Hepatic stellate cell (primary cell): ENCODE measurements at regions not wholly inside any gene's neighbourhood (a gene's known extent, or its start where the extent isn't known, plus 50 kb on each side); places are given as distances from the start of the nearest gene placed in this dataset.
"Not testable (repeated sequence)": the region's sequence is repeated elsewhere in the genome, so short reads cannot be mapped to it uniquely, and the experiment has no call there.

Source experiments
- DNase-seq: peaks from one replicate; pipeline ENCODE4 v3.0.0; 2011; ENCODE audit warnings: low spot score

GRCh38 chr7:25711940-25712339 lies 440.1 kb upstream of the NFE2L3 start:
- no peak for DNase-seq

DNA sequence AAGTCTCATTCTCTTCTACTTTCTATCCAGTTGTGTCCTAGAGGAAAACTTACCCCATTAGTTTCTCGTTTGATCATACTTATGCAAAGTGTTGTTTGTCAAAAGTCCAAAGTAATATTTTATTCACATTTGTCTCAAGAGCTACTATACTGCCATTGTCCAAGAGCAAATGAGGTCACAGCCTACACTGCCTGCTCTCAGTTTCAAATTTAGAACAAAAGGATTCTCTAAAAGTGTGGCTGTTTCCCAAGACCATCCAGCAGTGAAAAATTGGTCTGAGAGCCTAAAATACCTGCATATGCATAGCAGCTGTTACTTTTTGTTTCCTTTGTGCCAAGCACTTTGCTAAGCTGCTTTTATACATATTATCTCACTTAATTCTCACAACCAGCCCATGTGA lies 439.5 kb upstream of the NFE2L3 start:
- no peak for DNase-seq

DNA sequence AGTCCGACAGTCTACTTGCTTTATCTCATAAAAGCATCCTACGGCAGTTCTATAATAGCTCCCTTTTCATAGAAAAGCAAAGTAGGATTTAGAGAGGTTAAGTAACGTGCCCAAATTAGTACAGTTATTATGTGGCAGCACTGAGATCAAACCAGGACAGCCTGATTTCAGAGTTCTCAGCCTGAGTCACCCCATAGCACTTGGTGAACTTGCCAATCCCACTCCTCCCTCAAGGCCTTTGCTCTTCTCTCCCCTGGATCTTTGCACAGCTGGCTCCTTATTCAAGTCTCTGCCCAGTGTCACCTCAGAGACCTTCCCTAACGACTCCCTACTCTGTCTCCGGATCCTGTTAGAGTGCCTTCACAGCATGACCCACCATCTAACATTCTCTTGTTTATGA lies 438.0 kb upstream of the NFE2L3 start:
- no peak for DNase-seq

GRCh38 chr7:25716421-25716820 lies 435.6 kb upstream of the NFE2L3 start:
- peak; percentile 4 for DNase-seq

DNA sequence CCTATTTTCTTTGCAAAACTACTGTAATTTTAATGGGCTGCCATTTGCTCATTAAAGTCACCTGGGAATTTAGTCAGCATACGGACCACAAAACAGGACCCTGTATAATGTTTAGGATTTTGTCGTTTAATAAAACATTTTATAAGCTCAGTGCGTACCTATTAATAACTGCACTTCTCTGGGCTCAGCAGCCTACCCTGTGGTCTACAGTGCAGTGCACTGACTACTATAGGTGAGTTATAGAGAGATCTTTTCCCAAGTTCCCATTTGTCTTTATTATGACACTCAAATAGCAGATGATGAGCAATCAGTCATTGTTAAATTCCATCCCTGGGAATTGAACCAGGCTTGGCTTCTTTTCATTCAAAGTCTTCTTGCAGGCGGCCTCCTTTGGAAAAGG lies 433.4 kb upstream of the NFE2L3 start:
- DNase-seq, result no peak

GRCh38 chr7:25719190-25719896 lies 432.7 kb upstream of the NFE2L3 start:
- DNase-seq, result no peak

DNA sequence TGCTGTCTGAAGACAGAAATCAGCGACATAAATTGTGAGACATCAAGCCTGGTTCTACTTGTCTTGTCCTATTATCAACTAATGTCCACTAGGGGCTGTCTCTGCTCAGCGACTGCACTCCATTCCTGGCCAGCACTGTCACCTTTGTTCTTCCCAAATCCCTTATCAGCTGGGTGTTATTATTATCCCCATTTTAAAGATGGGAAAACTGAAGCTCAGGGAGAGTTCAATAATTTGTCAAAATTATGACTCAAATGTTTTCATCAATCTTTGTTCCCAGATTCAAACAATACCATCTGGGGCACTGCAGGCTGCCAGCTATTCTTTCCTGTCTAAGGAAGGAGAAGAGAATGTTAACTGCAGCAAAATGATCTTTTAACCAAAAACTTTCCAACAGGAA lies 431.6 kb upstream of the NFE2L3 start:
- no peak for DNase-seq

DNA sequence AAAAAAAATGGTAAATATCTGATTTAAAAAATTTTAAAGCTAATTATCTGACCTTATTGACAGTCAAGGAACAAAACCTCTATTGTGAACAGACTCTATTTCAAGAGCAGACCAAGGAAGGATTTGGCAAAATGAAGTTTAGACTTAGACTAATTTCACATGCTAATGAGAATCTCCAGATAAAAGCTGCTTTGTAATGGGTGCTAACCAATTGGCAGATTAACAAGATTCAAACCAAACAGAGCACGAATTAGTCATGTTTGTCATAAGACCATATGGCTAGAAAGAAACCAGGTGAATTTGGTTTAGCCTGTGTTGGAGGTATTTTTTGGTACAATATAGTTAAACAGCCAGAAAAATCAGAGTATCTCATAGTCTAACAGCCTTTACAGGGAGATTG lies 429.1 kb upstream of the NFE2L3 start:
- DNase-seq, result no peak

DNA sequence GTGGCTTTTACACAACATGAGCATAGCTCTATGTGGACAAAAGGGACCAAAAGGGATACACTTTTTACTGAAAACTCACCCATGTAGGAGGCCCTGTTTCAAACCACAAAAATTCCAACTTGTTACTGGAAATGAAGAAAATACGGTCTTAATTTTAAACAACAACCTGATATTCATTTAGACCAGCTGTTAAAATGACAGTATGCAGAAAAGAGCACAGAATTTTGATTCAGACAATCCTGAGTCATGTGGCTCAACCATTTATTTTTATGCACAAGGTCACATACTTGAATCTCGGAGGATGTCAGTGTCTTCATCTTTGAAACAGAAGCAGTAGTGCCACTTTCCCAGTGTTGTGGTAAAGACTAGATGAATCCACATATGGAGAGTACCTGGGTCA lies 426.5 kb upstream of the NFE2L3 start:
- DNase-seq, result no peak

DNA sequence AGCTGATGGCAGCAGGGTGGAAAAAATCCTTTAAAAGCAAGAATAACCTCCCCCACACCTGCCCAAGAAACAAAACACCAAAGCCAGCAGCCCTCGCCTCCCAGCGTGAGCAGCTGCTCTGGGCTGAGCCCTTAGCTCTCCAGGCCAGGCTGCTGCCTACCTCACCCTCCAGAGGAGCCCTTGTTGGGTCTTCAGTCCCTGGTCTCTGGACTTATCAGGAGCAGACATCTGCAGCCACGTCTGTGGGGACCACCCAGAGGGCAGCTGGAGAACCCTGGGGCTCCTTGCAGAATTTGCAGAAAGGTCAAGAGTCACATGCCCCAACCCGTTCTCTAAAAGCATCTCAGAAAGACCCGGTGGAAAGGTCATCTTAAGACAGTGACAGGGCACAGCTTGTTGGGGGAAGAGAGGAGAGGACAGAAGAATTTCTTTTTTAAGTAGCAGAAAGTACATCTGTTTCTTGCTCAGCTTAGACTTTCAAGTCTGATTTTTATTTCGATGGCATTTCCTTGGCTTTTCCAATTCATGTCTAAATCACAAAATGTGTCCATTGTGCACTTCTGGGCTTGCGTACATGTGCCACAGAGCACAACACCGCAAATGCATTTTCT lies 425.7 kb upstream of the NFE2L3 start:
- no peak for DNase-seq

DNA sequence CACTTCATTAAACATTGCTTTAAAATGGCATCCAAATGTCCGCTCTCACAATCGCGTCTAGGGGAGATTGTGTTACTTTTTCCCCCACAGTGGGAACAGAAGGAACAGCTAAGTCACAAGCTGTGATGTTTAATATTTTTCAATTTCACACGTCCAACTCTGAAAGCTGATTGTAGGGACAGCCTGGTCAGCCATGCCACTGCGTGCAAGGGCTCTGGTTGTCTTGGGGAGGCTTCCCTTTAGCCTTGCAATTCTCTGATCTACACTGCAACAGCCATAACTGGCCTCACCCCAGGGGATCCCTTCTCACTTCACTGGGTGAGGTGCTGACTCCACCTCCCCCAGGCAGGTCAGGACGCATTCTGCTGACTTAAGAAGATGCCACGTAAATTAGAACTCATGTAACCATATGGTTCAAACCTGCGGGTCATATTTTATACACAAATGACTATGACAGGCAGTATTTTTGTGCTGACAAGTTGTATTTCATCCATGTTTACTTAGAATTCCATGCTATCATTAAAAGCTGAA lies 425.2 kb upstream of the NFE2L3 start:
- DNase-seq, result no peak

- DNase-seq, result no peak
Measured at GRCh38 chr7:25727446-25727845, 424.6 kb upstream of the NFE2L3 start.

GRCh38 chr7:25727876-25728275 lies 424.1 kb upstream of the NFE2L3 start:
- DNase-seq, result no peak

DNA sequence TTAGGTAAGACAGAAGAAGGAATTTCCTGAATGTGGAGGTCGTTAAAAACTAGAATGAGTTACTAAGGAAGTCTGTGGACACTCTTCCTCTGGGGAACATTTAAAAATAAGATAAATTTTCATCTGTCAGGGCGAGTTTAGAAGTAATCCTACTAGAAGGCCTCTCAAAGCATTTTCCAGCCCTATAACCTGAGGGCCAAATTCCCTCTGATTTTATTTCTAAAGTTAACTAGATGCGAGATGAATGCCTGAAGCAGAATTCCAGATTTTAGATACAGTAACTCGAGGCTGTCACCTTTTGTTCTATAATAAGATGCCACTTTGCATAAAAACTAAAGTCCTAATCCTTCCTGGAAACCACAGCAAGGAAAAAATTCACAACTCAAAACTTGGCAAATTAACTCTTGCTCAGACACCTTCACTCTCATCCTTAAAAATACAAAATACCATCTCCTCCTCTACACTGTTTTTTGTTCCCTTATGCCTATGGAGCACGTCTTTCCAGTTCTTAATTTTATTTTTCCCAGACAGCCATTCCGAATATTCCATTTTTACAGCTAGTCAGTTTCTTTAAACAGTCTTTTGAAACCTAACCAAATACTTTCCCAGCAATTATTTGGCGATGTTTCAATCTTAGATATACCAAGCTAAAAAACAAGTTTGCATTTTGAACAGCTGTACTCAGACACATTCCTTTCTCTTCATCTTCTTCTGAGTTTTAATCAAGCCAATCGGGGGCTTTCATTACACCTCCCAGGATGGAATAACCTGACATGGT lies 420.7 kb upstream of the NFE2L3 start:
- DNase-seq, result no peak

- no peak for DNase-seq
Measured at GRCh38 chr7:25731846-25732245, 420.2 kb upstream of the NFE2L3 start.

DNA sequence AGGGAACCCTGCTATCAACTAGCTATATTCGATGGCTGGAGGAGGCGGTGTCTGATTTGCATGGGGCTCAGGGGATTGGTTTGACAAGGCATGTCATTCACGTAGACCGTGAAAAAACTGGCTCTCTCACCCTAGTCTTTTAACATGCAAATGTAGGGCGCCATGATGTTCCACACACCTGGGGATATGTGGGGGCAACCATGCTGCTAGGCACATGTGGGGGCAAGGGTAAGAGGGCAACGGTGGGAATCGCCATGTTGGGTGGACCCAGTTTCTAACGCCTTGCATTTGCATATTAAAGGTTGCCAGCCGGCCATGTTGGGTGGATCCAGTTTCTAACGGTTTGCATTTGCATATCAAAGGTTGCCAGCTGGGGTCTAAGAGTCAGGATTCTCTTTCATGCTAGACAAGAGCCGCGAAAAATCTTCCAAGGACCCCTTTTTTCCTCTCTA lies 419.2 kb upstream of the NFE2L3 start:
- no peak for DNase-seq

GRCh38 chr7:25735674-25736242 lies 416.2 kb upstream of the NFE2L3 start:
- DNase-seq, result no peak

DNA sequence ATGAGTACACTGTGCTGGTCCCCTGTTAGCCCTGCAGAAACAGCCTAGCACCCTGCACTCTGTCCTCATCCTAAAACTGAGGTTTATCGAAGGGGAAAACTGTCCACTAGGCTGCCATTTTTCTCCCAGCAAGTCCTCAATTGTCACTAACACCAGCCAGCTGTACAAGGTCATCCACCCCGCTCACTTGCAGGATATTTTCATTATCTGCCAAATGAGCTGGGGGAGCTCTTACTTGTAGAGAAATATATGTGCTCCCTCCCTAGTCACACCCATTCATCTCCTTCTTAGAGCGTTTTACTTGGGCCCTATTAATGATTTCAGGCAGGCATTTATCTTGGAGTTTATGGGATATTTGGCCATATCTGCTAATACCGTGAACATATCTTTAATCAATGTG lies 413.5 kb upstream of the NFE2L3 start:
- no peak for DNase-seq

GRCh38 chr7:25739143-25739542 lies 412.9 kb upstream of the NFE2L3 start:
- no peak for DNase-seq

- no peak for DNase-seq
Measured at GRCh38 chr7:25742316-25742715, 409.7 kb upstream of the NFE2L3 start.

DNA sequence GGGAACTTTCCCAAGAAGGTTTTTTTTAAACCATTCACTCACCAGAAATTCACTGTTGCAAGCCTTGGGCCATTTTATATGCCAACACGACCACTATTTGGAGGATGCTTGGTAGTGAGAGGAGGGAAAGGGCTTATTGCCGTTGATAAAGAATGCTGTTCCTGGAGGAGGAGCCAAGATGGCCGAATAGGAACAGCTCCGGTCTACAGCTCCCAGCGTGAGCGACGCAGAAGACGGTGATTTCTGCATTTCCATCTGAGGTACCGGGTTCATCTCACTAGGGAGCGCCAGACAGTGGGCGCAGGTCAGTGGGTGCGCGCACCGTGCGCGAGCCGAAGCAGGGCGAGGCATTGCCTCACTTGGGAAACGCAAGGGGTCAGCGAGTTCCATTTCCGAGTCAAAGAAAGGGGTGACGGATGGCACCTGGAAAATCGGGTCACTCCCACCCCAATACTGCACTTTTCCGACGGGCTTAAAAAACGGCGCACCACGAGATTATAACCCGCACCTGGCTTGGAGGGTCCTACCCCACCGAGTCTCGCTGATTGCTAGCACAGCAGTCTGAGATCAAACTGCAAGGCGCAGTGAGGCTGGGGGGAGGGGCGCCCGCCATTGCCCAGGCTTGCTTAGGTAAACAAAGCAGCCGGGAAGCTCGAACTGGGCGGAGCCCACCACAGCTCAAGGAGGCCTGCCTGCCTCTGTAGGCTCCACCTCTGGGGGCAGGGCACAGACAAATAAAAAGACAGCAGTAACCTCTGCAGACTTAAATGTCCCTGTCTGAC lies 408.1 kb upstream of the NFE2L3 start:
- not testable (repeated sequence) for DNase-seq
